OCI-LY3 (cell line): ENCODE measurements at regions not wholly inside any gene's neighbourhood (a gene's known extent, or its start where the extent isn't known, plus 50 kb on each side); places are given as distances from the start of the nearest gene placed in this dataset.

Experiments used
- H2AFZ ChIP-seq: fragments of 200-600, 300-600 bp; shearing (Covaris generic); 2 replicates; pipeline ENCODE4 v1.6.0; 2014; ENCODE audit warnings: antibody characterized with exemption, low read depth, low read length
- H3K27ac ChIP-seq: fragments of 200-600, 300-600 bp; sonication (generic); 2 replicates; pipeline ENCODE4 v1.5.1; 2014; ENCODE audit warnings: mild to moderate bottlenecking, low read length, moderate library complexity, mixed read lengths
- H3K27me3 ChIP-seq: fragments of 200-600, 300-600 bp; sonication (generic); 2 replicates; pipeline ENCODE4 v1.6.1; 2014; ENCODE audit warnings: low read depth, low read length, mixed read lengths
- H3K36me3 ChIP-seq: fragments of 200-600, 300-600 bp; sonication (generic); replicated peaks from 2 replicates; pipeline ENCODE3; 2014; ENCODE audit warnings: low read depth, low read length, mixed read lengths
- H3K4me1 ChIP-seq: fragments of 300-600, 200-600 bp; sonication (generic); 2 replicates; pipeline ENCODE4 v1.6.1; 2014; ENCODE audit warnings: low read length, mixed read lengths
- H3K4me2 ChIP-seq: fragments of 200-600, 300-600 bp; sonication (generic); 2 replicates; pipeline ENCODE4 v1.6.1; 2014; ENCODE audit warnings: low read length, mixed read lengths
- H3K4me3 ChIP-seq: fragments of 300-600, 200-600 bp; sonication (generic); 2 replicates; pipeline ENCODE4 v1.5.1; 2014; ENCODE audit warnings: antibody characterized with exemption, mild to moderate bottlenecking, low read length, moderate library complexity
- H3K79me2 ChIP-seq: fragments of 300-600, 200-600 bp; shearing (Covaris generic); 2 replicates; pipeline ENCODE4 v1.6.1; 2014; ENCODE audit warnings: mild to moderate bottlenecking, low read length, mixed read lengths
- H3K9ac ChIP-seq: fragments of 300-600, 200-600 bp; shearing (Covaris generic); 2 replicates; pipeline ENCODE4 v1.6.0; 2014; ENCODE audit warnings: mild to moderate bottlenecking, low read length, moderate library complexity
- H3K9me3 ChIP-seq: fragments of 200-600, 300-600 bp; shearing (Covaris generic); 2 replicates; pipeline ENCODE4 v1.6.1; 2014; ENCODE audit warnings: low read length, mixed read lengths; ENCODE audit not compliant: insufficient read depth
- H4K20me1 ChIP-seq: fragments of 200-600, 300-600 bp; sonication (generic); 2 replicates; pipeline ENCODE4 v1.6.1; 2016; ENCODE audit warnings: low read length, mixed read lengths; ENCODE audit not compliant: insufficient read depth
- EZH2phosphoT487 ChIP-seq: fragments of 200-600 bp; shearing (Covaris generic); IDR thresholded peaks from 2 replicates; pipeline ENCODE4 v1.6.1; 2018; ENCODE audit warnings: antibody characterized with exemption, mixed run types, low read depth
- TF ChIP-seq, protein P1 (sequence below): fragments of 200-600, 300-600 bp; sonication (generic); IDR thresholded peaks from 2 replicates; pipeline ENCODE4 v1.5.1; 2014; ENCODE audit warnings: antibody characterized with exemption, low read length, low read depth

- no peaks in the 10 kb centered on the region for H3K79me2 ChIP-seq
- no peak overlapping the region for H3K4me3 ChIP-seq
- H3K27me3 ChIP-seq = peaks cover 8% of the 10 kb centered on the region
- no peaks in the 10 kb centered on the region for H3K9me3 ChIP-seq
- H3K27ac ChIP-seq = no peak overlapping the region
- H3K9ac ChIP-seq = no peak overlapping the region
- H4K20me1 ChIP-seq = no peaks in the 10 kb centered on the region
- TF ChIP-seq EZH2phosphoT487 = no peak
- TF ChIP-seq, protein P1, sequence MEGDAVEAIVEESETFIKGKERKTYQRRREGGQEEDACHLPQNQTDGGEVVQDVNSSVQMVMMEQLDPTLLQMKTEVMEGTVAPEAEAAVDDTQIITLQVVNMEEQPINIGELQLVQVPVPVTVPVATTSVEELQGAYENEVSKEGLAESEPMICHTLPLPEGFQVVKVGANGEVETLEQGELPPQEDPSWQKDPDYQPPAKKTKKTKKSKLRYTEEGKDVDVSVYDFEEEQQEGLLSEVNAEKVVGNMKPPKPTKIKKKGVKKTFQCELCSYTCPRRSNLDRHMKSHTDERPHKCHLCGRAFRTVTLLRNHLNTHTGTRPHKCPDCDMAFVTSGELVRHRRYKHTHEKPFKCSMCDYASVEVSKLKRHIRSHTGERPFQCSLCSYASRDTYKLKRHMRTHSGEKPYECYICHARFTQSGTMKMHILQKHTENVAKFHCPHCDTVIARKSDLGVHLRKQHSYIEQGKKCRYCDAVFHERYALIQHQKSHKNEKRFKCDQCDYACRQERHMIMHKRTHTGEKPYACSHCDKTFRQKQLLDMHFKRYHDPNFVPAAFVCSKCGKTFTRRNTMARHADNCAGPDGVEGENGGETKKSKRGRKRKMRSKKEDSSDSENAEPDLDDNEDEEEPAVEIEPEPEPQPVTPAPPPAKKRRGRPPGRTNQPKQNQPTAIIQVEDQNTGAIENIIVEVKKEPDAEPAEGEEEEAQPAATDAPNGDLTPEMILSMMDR = no peak
- no peaks in the 10 kb centered on the region for H3K36me3 ChIP-seq
- H2AFZ ChIP-seq = no peak overlapping the region
- H3K4me1 ChIP-seq = peaks cover 6% of the 10 kb centered on the region
- no peak overlapping the region for H3K4me2 ChIP-seq
Observed at GRCh38 chr4:27315625-27316024, 455.0 kb downstream of the STIM2 start.

DNA sequence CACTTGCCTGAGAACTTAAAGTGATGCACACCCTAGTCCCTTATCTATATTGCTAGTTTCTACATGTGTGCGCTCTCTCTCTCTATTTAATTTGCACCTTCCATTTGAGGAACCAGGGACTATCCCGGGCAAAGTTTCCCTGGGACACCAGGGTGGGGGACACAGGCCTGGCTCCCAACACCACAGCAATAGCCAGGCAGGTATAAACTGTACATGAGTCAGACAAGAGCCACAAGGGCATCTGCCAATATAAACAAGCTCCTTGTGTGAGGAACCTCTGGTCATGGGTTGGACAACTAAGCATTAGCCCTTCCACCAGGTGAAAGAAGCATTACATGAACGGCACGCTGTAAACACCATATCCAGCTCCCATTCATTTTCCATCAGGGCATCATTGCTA, 455.5 kb downstream of the STIM2 start:
- Histone ChIP-seq H3K4me3 (no peak overlapping the region), H3K27me3 (peaks cover 5% of the 10 kb centered on the region; the same call in 1 of the 2 replicates), H3K27ac (no peak overlapping the region), H3K36me3 (no peaks in the 10 kb centered on the region), H3K4me1 (peaks cover 6% of the 10 kb centered on the region), H3K9me3 (no peaks in the 10 kb centered on the region), H4K20me1 (no peaks in the 10 kb centered on the region), H3K4me2 (no peak overlapping the region), H3K79me2 (no peaks in the 10 kb centered on the region), H3K9ac (no peak overlapping the region), H2AFZ (no peak overlapping the region)
- no peak for TF ChIP-seq EZH2phosphoT487

DNA sequence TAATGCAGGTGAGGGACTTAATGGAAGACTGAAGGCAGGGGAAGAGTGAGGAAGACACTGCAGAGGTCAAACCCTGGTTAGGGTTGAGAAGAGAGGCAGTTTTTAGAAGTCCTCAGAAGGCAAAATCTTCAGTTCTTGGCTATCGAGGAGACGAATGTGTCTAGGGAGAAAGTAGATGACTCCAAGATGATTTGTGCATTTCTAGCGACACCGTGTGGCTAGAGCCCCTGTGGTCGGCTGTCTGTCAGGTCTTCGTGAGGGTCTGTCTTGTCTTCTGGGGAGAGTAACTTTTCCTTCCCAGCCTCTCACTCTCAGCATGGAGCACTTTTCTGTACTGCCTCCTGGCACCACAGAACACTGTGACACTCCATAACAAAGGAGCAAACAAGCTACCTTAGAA, 458.1 kb downstream of the STIM2 start:
- H3K27ac ChIP-seq = no peak overlapping the region
- peak overlapping the region; percentile 87 for H3K4me2 ChIP-seq
- no peaks in the 10 kb centered on the region for H3K79me2 ChIP-seq
- H3K4me3 ChIP-seq = peak overlapping the region; percentile 64
- peaks cover 10% of the 10 kb centered on the region for H3K27me3 ChIP-seq
- no peaks in the 10 kb centered on the region for H3K9me3 ChIP-seq
- no peak for TF ChIP-seq EZH2phosphoT487
- TF ChIP-seq, protein P1 = peak; percentile 95
- no peaks in the 10 kb centered on the region for H4K20me1 ChIP-seq
- H2AFZ ChIP-seq = 0 out of 2 replicates have a peak overlapping the region, but pooled peaks have one; percentile 46
- H3K4me1 ChIP-seq = peaks cover 6% of the 10 kb centered on the region
- H3K36me3 ChIP-seq = no peaks in the 10 kb centered on the region
- no peak overlapping the region for H3K9ac ChIP-seq

- peak overlapping the region; percentile 47 for H3K4me2 ChIP-seq
- no peaks in the 10 kb centered on the region for H3K79me2 ChIP-seq
- H3K4me1 ChIP-seq = peaks cover 22% of the 10 kb centered on the region
- TF ChIP-seq, protein P1 = no peak
- no peak for TF ChIP-seq EZH2phosphoT487
- H2AFZ ChIP-seq = no peak overlapping the region
- peaks cover 7% of the 10 kb centered on the region for H3K27me3 ChIP-seq
- no peaks in the 10 kb centered on the region for H3K9me3 ChIP-seq
- H3K36me3 ChIP-seq = no peaks in the 10 kb centered on the region
- H4K20me1 ChIP-seq = no peaks in the 10 kb centered on the region
- no peak overlapping the region for H3K9ac ChIP-seq
- no peak overlapping the region for H3K27ac ChIP-seq
- no peak overlapping the region for H3K4me3 ChIP-seq
Observed at GRCh38 chr4:27326991-27327390, 466.4 kb downstream of the STIM2 start.
